ENCODE measurements at regions not wholly inside any gene's neighbourhood (a gene's known extent, or its start where the extent isn't known, plus 50 kb on each side); places are given as distances from the start of the nearest gene placed in this dataset.
"Not testable (repeated sequence)": the region's sequence is repeated elsewhere in the genome, so short reads cannot be mapped to it uniquely, and the experiment has no call there.

DNA sequence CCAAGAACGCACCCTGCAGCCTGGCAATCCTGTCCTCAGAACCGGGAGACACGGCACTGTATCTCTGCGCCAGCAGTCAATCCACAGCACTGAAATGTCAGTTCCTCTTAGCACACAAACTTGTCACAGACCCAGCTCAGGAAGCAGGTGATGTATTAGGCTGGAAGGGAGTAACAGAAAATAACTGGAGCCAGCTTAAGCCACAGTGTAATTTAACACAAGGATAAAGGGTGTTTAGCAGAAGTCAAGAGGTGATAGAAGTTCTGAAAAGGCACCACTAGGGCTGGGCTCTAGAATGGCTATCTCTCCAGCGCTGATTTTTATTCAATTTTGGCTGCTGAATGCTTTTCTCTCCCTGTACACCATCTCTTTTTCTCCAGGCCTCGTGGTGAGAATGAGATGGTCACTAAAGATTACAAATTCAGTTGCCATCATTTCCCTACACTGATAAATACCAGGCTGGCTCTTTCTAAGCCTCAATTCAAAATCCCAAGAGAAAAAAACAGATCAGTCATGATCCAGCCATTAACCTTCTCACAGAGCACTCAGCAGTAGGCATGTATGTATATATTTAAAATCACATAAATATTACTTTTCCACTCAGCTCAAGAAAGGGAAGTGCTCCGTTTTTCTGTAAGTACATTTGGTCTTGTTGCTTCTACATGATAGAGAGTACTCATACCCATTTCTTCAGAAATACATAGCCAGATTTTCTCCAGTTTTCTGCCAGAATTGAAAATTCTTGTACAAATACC, 102.7 kb upstream of the PRSS1 start:
- peaks cover 3% of the 10 kb centered on the region for H3K9me3 ChIP-seq (replicated peaks)
- intact Hi-C loops (cut with micrococcal nuclease), result no loop called here
- no peaks in the 10 kb centered on the region for H3K4me1 ChIP-seq
- H3K36me3 ChIP-seq, result no peaks in the 10 kb centered on the region
- H3K27me3 ChIP-seq (ENCODE audit: low read depth), result peaks cover 91% of the 10 kb centered on the region
- no peak for DNase-seq
- no peak overlapping the region for H3K27ac ChIP-seq (replicated peaks)
- TF ChIP-seq, protein P1, sequence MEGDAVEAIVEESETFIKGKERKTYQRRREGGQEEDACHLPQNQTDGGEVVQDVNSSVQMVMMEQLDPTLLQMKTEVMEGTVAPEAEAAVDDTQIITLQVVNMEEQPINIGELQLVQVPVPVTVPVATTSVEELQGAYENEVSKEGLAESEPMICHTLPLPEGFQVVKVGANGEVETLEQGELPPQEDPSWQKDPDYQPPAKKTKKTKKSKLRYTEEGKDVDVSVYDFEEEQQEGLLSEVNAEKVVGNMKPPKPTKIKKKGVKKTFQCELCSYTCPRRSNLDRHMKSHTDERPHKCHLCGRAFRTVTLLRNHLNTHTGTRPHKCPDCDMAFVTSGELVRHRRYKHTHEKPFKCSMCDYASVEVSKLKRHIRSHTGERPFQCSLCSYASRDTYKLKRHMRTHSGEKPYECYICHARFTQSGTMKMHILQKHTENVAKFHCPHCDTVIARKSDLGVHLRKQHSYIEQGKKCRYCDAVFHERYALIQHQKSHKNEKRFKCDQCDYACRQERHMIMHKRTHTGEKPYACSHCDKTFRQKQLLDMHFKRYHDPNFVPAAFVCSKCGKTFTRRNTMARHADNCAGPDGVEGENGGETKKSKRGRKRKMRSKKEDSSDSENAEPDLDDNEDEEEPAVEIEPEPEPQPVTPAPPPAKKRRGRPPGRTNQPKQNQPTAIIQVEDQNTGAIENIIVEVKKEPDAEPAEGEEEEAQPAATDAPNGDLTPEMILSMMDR (IDR thresholded peaks at IDR 0.05; ENCODE audit: borderline replicate concordance), result no peak
- H3K4me3 ChIP-seq, result no peak overlapping the region

DNA sequence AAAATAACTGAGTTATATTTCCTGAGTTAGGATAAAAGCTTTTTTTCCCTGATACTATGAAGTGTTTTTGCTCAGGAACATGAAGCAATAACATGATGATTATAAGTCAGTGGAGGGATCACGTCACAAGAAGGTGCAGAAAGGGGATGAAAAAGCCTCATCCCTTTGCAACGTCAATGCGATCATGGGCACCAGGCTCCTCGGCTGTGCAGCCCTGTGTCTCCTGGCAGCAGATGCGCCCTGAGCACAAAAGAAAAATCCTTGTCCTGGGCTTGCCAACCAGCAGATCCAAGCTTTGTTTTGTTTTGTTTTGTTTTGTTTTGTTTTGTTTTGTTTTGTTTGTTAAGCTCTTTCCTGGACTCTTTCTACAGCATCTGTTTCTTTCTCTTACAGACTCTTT, 103.5 kb upstream of the PRSS1 start:
- H3K27ac ChIP-seq (replicated peaks), result no peak overlapping the region
- H3K36me3 ChIP-seq, result no peaks in the 10 kb centered on the region
- no peaks in the 10 kb centered on the region for H3K4me1 ChIP-seq
- peaks cover 91% of the 10 kb centered on the region for H3K27me3 ChIP-seq (ENCODE audit: low read depth)
- H3K4me3 ChIP-seq, result no peak overlapping the region
- no peak for DNase-seq
- no peaks in the 10 kb centered on the region for H3K9me3 ChIP-seq (replicated peaks)
- TF ChIP-seq, protein P1 (IDR thresholded peaks at IDR 0.05; ENCODE audit: borderline replicate concordance), result no peak
- intact Hi-C loops (cut with micrococcal nuclease), result no loop called here

DNA sequence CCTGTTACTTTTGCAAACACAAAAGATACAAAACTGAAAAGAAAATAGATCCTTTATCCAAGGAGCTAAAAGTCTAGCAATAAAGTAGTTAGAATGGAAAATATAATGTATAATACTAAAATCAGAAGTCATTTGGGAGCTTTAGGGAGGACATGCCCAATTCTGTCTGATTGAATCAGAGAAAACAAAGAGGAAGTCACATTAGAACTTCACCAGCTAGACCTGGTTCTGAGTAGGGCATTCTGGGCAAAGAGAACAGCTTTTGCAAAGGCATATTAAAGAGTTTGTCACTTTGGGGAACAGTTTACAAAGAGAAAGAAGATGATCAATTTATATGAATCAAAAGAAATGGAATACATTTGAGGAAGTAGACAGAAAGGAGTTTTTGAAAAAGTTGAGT, 107.0 kb upstream of the PRSS1 start:
- TF ChIP-seq, protein P1 (IDR thresholded peaks at IDR 0.05; ENCODE audit: borderline replicate concordance), result no peak
- no peak overlapping the region for H3K27ac ChIP-seq (replicated peaks)
- no peak for DNase-seq
- H3K9me3 ChIP-seq (replicated peaks), result no peaks in the 10 kb centered on the region
- no peaks in the 10 kb centered on the region for H3K36me3 ChIP-seq
- no peaks in the 10 kb centered on the region for H3K4me1 ChIP-seq
- no peak overlapping the region for H3K4me3 ChIP-seq
- intact Hi-C loops (cut with micrococcal nuclease), result no loop called here
- peaks cover 92% of the 10 kb centered on the region for H3K27me3 ChIP-seq (ENCODE audit: low read depth)

DNA sequence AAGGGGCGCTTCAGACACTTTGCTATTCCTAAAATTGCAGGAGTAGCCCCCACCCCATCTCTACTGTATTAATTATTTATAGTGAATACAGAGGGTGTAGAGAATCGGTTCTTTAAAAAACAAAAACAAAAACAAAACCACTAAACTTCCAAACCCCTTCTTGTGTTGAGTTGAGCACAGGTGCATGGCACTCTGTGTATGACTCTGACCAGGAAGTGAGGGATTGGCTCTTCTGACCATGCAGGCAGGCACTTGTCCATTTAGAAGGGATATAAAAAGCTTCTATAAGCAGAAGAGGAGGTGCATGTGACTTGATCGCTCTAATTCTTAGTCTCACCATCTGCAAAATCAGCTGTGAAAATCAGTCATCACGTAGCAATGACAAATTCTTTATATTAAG, 108.0 kb upstream of the PRSS1 start:
- H3K27ac ChIP-seq (replicated peaks); H3K4me1 ChIP-seq; H3K9me3 ChIP-seq (replicated peaks); H3K4me3 ChIP-seq; H3K36me3 ChIP-seq; DNase-seq; intact Hi-C loops (cut with micrococcal nuclease): not testable (repeated sequence)
- peaks cover 96% of the 10 kb centered on the region for H3K27me3 ChIP-seq (ENCODE audit: low read depth)

DNA sequence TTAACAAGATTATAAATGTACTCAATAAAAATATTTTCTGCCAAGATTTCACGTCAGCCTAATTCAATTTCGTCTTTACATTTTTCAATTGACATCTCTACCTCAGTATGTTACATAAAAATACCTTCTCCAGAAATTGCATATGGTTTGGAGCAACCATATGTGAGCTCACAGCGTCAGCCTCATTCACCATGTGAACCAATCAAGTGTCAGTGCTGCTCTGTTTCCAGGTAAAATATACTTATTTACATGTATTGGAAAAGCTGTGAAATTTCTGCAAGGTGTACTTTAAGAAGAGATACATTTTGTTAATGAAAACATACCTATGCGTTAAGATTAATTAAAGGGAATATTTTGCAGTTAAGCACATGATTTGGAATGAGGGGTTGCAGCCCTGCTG, 110.7 kb upstream of the PRSS1 start:
- TF ChIP-seq, protein P1 (IDR thresholded peaks at IDR 0.05; ENCODE audit: borderline replicate concordance), result no peak
- peaks cover 97% of the 10 kb centered on the region for H3K27me3 ChIP-seq (ENCODE audit: low read depth)
- H3K4me3 ChIP-seq, result no peak overlapping the region
- no peak for DNase-seq
- no peak overlapping the region for H3K27ac ChIP-seq (replicated peaks)
- H3K36me3 ChIP-seq, result no peaks in the 10 kb centered on the region
- intact Hi-C loops (cut with micrococcal nuclease), result no loop called here
- H3K9me3 ChIP-seq (replicated peaks), result peaks cover 3% of the 10 kb centered on the region
- H3K4me1 ChIP-seq, result no peaks in the 10 kb centered on the region

DNA sequence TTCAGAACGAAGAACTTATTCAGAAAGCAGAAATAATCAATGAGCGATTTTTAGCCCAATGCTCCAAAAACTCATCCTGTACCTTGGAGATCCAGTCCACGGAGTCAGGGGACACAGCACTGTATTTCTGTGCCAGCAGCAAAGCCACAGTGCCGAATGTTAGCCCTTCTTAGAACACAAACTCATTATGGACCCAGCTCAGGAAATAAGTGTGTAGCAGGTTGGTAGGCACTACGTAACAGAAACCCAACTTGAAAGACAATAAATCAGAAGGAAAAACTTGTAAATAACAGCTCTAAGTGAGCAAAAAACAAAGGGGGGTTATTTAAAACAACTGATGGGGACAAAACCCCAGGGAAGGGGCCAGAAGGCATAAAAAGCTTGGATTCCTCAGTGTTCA, 112.0 kb upstream of the PRSS1 start:
- Histone ChIP-seq H3K36me3 (no peaks in the 10 kb centered on the region), H3K27me3 (ENCODE audit: low read depth) (peaks cover 92% of the 10 kb centered on the region), H3K9me3 (replicated peaks) (peaks cover 3% of the 10 kb centered on the region), H3K4me1 (no peaks in the 10 kb centered on the region), H3K4me3 (no peak overlapping the region), H3K27ac (replicated peaks) (no peak overlapping the region)
- DNase-seq, result no peak
- TF ChIP-seq, protein P1 (IDR thresholded peaks at IDR 0.05; ENCODE audit: borderline replicate concordance), result no peak
- intact Hi-C loops (cut with micrococcal nuclease), result no loop called here

Data from left ventricle myocardium inferior (tissue), 1 donor.